ENCODE measurements at regions not wholly inside any gene's neighbourhood (a gene's known extent, or its start where the extent isn't known, plus 50 kb on each side); places are given as distances from the start of the nearest gene placed in this dataset.

DNA sequence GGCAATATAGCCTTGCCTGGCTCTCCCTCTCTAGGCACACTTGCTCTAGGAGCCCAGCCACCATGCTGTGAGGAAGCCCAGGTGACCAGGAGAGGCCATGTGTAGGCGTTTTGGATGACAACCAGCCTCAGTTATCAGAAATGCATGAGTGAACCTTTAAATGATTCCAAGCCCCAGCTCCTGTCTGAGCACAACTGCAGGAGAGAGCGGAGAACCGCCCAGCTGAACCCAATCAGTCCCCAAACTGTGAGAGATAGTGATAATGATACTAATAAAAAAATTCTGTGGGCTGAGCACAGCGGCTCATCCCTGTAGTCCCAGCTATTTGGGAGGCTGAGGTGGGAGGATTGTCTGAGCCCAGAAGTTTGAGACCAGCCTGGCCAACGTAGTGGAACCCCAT, 83.8 kb upstream of the TOX2 start:
- TF ChIP-seq, protein P1, sequence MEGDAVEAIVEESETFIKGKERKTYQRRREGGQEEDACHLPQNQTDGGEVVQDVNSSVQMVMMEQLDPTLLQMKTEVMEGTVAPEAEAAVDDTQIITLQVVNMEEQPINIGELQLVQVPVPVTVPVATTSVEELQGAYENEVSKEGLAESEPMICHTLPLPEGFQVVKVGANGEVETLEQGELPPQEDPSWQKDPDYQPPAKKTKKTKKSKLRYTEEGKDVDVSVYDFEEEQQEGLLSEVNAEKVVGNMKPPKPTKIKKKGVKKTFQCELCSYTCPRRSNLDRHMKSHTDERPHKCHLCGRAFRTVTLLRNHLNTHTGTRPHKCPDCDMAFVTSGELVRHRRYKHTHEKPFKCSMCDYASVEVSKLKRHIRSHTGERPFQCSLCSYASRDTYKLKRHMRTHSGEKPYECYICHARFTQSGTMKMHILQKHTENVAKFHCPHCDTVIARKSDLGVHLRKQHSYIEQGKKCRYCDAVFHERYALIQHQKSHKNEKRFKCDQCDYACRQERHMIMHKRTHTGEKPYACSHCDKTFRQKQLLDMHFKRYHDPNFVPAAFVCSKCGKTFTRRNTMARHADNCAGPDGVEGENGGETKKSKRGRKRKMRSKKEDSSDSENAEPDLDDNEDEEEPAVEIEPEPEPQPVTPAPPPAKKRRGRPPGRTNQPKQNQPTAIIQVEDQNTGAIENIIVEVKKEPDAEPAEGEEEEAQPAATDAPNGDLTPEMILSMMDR (IDR thresholded peaks at IDR 0.05): no peak
- no peak for TF ChIP-seq POLR2AphosphoS5 (IDR thresholded peaks at IDR 0.05)
- no peak for TF ChIP-seq POLR2A (IDR thresholded peaks at IDR 0.05)
- TF ChIP-seq EP300 (IDR thresholded peaks at IDR 0.05): no peak
